T-helper 22 cell (primary cell): ENCODE measurements at regions not wholly inside any gene's neighbourhood (a gene's known extent, or its start where the extent isn't known, plus 50 kb on each side); places are given as distances from the start of the nearest gene placed in this dataset.
"Not testable (repeated sequence)": the region's sequence is repeated elsewhere in the genome, so short reads cannot be mapped to it uniquely, and the experiment has no call there.

ENCODE experiments used
- DNase-seq: peaks from one replicate; pipeline ENCODE4 v3.0.0-alpha.2; 2020; ENCODE audit warnings: low read depth

GRCh38 chr9:39566782-39567181 is 211.3 kb downstream of the SPATA31A1 start:
- not testable (repeated sequence) for DNase-seq

GRCh38 chr9:39567396-39567795 is 211.9 kb downstream of the SPATA31A1 start:
- DNase-seq, result not testable (repeated sequence)

- DNase-seq, result not testable (repeated sequence)
Observed at GRCh38 chr9:39568900-39569299, 213.4 kb downstream of the SPATA31A1 start.

- DNase-seq, result not testable (repeated sequence)
Observed at GRCh38 chr9:39573024-39574022, 217.9 kb downstream of the SPATA31A1 start.

- DNase-seq, result not testable (repeated sequence)
Observed at GRCh38 chr9:39579000-39579399, 223.5 kb downstream of the SPATA31A1 start.

- not testable (repeated sequence) for DNase-seq
Observed at GRCh38 chr9:39581296-39581695, 225.8 kb downstream of the SPATA31A1 start.

GRCh38 chr9:39582677-39583412 is 227.4 kb downstream of the SPATA31A1 start:
- DNase-seq, result not testable (repeated sequence)

- DNase-seq, result not testable (repeated sequence)
Observed at GRCh38 chr9:39583413-39583747, 227.9 kb downstream of the SPATA31A1 start.

GRCh38 chr9:39585233-39585632 is 229.8 kb downstream of the SPATA31A1 start:
- DNase-seq, result not testable (repeated sequence)

GRCh38 chr9:39587844-39588499 is 232.5 kb downstream of the SPATA31A1 start:
- DNase-seq, result no peak

- DNase-seq, result no peak
Observed at GRCh38 chr9:39588500-39589137, 233.2 kb downstream of the SPATA31A1 start.

- not testable (repeated sequence) for DNase-seq
Observed at GRCh38 chr9:39604089-39604488, 248.6 kb downstream of the SPATA31A1 start.

GRCh38 chr9:39611449-39612231 is 256.2 kb downstream of the SPATA31A1 start:
- not testable (repeated sequence) for DNase-seq

- DNase-seq, result not testable (repeated sequence)
Observed at GRCh38 chr9:39616480-39616879, 261.0 kb downstream of the SPATA31A1 start.

- not testable (repeated sequence) for DNase-seq
Observed at GRCh38 chr9:39624048-39624447, 268.6 kb downstream of the SPATA31A1 start.

- DNase-seq, result not testable (repeated sequence)
Observed at GRCh38 chr9:39632071-39632470, 276.6 kb downstream of the SPATA31A1 start.

GRCh38 chr9:39649029-39649428 is 293.6 kb downstream of the SPATA31A1 start:
- DNase-seq, result not testable (repeated sequence)

- not testable (repeated sequence) for DNase-seq
Observed at GRCh38 chr9:39656960-39657603, 301.6 kb downstream of the SPATA31A1 start.

GRCh38 chr9:39663020-39663419 is 307.6 kb downstream of the SPATA31A1 start:
- not testable (repeated sequence) for DNase-seq

GRCh38 chr9:39663713-39664112 is 308.2 kb downstream of the SPATA31A1 start:
- DNase-seq, result not testable (repeated sequence)
